WERI-Rb-1 (cell line): ENCODE measurements at regions not wholly inside any gene's neighbourhood (a gene's known extent, or its start where the extent isn't known, plus 50 kb on each side); places are given as distances from the start of the nearest gene placed in this dataset.
"Not testable (repeated sequence)": the region's sequence is repeated elsewhere in the genome, so short reads cannot be mapped to it uniquely, and the experiment has no call there.

Experiments used
- DNase-seq: peaks from one replicate; pipeline ENCODE4 v3.0.0-alpha.2; 2020
- H3K27ac ChIP-seq: fragments of 250-450 bp; sonication (Bioruptor Pico); 2 replicates; pipeline ENCODE4 v1.5.1; 2020; ENCODE audit warnings: mild to moderate bottlenecking, moderate library complexity
- H3K27me3 ChIP-seq: fragments of 250-450 bp; sonication (Bioruptor Pico); 2 replicates; pipeline ENCODE4 v1.5.1; 2021; ENCODE audit warnings: mild to moderate bottlenecking, low read depth, moderate library complexity; ENCODE audit not compliant: insufficient read depth, severe bottlenecking
- H3K36me3 ChIP-seq: fragments of 250-450 bp; sonication (Bioruptor Pico); 2 replicates; pipeline ENCODE4 v1.5.1; 2020; ENCODE audit warnings: mild to moderate bottlenecking, moderate library complexity
- H3K4me3 ChIP-seq: 2 replicates; pipeline ENCODE4 v1.5.1; 2011; ENCODE audit warnings: low read depth, mild to moderate bottlenecking, control low read depth, low read length
- H3K9me3 ChIP-seq: fragments of 250-450 bp; sonication (Bioruptor Pico); 2 replicates; pipeline ENCODE4 v1.5.1; 2021; ENCODE audit warnings: mild to moderate bottlenecking, moderate library complexity; ENCODE audit not compliant: severe bottlenecking
- TF ChIP-seq, protein P1 (sequence below): IDR thresholded peaks from 2 replicates; pipeline ENCODE4 v1.5.1; 2011; ENCODE audit warnings: low read depth, mild to moderate bottlenecking, control low read depth, inconsistent platforms, low read length

DNA sequence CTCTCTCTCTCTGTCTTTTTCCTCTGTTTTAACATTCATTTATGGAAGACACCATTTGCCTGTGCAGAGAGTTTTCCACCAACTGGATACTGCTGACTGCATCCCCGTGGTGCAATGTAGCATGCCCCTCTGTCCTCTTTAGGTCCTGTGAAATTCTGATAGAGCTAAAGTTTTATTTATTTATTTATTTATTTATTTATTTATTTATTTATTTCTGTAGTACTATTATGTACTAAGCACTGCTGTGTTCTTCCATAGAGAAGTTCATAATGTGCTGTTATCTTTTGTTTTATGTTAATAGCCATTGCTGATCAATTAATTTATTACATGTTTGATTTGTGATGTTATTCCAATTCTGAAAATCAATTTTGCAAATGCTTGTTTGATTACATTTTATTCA is 749.9 kb downstream of the ZBBX start:
- H3K27ac ChIP-seq: no peak overlapping the region
- DNase-seq: no peak
- TF ChIP-seq, protein P1, sequence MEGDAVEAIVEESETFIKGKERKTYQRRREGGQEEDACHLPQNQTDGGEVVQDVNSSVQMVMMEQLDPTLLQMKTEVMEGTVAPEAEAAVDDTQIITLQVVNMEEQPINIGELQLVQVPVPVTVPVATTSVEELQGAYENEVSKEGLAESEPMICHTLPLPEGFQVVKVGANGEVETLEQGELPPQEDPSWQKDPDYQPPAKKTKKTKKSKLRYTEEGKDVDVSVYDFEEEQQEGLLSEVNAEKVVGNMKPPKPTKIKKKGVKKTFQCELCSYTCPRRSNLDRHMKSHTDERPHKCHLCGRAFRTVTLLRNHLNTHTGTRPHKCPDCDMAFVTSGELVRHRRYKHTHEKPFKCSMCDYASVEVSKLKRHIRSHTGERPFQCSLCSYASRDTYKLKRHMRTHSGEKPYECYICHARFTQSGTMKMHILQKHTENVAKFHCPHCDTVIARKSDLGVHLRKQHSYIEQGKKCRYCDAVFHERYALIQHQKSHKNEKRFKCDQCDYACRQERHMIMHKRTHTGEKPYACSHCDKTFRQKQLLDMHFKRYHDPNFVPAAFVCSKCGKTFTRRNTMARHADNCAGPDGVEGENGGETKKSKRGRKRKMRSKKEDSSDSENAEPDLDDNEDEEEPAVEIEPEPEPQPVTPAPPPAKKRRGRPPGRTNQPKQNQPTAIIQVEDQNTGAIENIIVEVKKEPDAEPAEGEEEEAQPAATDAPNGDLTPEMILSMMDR: no peak
- H3K36me3 ChIP-seq: no peaks in the 10 kb centered on the region
- no peaks in the 10 kb centered on the region for H3K9me3 ChIP-seq
- H3K4me3 ChIP-seq: no peak overlapping the region
- H3K27me3 ChIP-seq: no peaks in the 10 kb centered on the region

DNA sequence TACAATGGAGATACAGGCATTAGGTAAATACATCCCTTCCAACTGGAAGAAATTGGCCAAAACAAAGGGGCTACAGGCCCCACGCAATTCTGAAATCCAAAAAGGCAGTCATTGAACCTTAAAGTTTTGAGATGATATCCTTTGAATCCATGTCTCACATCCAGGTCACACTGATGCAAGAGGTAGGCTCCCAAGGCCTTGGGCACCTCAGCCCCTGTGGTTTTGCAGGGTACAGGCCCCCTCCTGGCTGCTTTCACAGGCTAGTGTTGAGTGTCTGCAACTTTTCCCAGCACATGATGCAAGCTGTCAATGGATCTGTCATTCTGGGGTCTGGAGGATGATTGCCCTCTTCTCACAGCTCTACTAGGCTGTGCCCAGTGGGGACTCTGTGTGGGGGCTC is 766.7 kb downstream of the ZBBX start:
- no peaks in the 10 kb centered on the region for H3K27me3 ChIP-seq
- no peaks in the 10 kb centered on the region for H3K9me3 ChIP-seq
- no peak overlapping the region for H3K4me3 ChIP-seq
- TF ChIP-seq, protein P1: no peak
- H3K36me3 ChIP-seq: no peaks in the 10 kb centered on the region
- no peak overlapping the region for H3K27ac ChIP-seq
- DNase-seq: no peak

DNA sequence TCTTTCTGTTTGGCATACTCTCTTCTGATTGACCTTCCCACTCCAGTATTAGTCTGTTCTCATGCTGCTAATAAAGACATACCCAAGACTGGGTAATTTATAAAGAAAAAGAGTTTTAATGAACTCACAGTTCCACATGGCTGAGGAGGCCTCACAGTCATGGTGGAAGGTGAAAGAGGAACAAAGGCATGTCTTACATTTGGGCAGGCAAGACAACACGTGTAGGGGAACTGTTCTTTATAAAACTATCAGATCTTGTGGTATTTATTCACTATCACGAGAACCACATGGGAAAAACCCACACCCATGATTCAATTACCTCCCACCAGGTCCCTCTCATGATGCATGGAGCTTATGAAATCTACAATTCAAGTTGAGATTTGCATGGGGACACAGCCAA is 767.3 kb downstream of the ZBBX start:
- not testable (repeated sequence) for H3K27me3 ChIP-seq, H3K4me3 ChIP-seq, H3K36me3 ChIP-seq, H3K9me3 ChIP-seq, H3K27ac ChIP-seq, DNase-seq

DNA sequence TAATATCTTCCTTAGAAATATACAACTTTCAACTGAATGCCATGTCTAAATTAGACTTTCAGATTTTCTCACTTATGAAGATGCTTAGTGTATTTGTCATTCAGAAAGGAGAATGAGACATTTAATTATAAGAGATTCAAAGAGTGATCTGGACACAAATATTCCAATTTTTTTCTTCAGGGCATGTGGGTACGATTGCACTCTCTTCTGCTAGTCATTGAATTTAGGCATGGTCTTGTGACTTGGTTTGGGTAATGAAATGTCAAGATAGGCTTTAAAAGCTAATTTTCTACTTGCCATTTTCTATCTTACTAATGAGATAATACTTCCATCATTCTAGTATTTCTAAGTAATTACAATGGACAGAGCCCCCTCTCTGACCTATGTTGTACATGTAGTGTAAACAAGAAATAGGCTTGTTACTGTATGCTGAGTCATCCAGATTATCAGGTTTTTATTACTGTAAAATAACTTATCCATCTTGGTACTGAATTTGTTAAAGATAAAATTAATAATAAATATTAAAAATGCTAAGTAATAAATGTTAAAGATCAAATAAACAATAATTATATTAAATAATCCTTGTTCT is 770.8 kb upstream of the BCHE start:
- no peak for DNase-seq
- TF ChIP-seq, protein P1: no peak
- no peaks in the 10 kb centered on the region for H3K27me3 ChIP-seq
- H3K36me3 ChIP-seq: no peaks in the 10 kb centered on the region
- no peaks in the 10 kb centered on the region for H3K9me3 ChIP-seq
- no peak overlapping the region for H3K4me3 ChIP-seq
- no peak overlapping the region for H3K27ac ChIP-seq

DNA sequence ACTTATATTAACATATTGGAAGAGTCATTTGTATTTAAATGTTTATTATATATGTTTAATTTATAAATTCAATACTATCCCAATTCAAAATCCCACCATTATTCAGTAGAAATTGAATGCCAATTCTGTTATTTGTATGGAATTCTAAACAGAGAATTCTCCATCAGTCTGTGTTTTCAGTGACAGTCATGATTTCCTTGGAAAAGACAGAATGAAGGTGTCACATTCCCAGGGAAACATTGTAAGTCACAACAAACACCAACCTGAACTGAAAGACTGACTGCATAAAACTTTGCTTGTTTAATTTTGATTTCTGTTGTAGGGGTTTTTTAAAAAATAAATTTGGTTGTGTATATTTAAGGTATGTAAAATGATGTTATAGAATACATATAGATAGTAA is 769.8 kb upstream of the BCHE start:
- Histone ChIP-seq H3K27me3 (no peaks in the 10 kb centered on the region), H3K9me3 (no peaks in the 10 kb centered on the region), H3K4me3 (no peak overlapping the region), H3K27ac (no peak overlapping the region), H3K36me3 (no peaks in the 10 kb centered on the region)
- TF ChIP-seq, protein P1: no peak
- no peak for DNase-seq

DNA sequence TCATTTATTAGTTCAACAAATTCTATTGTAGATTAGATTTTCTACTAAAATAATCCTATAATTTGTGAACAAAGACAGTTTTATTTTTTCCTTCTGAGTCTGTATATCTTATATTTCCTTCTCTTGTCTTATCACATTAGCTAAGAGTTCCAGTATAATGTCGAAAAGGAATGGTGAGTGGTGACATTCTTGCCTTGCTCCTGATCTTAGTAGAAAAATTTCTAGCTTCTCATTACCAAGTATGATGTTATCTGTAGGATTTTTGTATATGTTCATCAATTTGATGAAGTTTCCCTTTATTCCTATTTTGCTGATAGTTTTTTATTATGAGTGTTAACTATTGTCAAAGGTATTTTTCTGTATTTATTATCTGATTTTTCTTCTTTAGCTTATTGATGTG is 756.6 kb upstream of the BCHE start:
- TF ChIP-seq, protein P1: no peak

More for the DNA sequence above, 756.6 kb upstream of the BCHE start:
- Histone ChIP-seq H3K4me3 (no peak overlapping the region), H3K27me3 (no peaks in the 10 kb centered on the region), H3K9me3 (no peaks in the 10 kb centered on the region), H3K27ac (no peak overlapping the region), H3K36me3 (no peaks in the 10 kb centered on the region)
- no peak for DNase-seq
